ENCODE measurements at regions not wholly inside any gene's neighbourhood (a gene's known extent, or its start where the extent isn't known, plus 50 kb on each side); places are given as distances from the start of the nearest gene placed in this dataset.

- no TSS peak for BruUV-seq (replicated peaks)
- H2AK9ac ChIP-seq (replicated peaks; ENCODE audit: low read depth, low read length, poor library complexity), result no peak overlapping the region
- H3K9me1 ChIP-seq (ENCODE audit: insufficient read depth, low read length), result no peaks in the 10 kb centered on the region
- 0 out of 2 replicates have a peak overlapping the region, but pooled peaks have one; percentile 33 for H3K4ac ChIP-seq (ENCODE audit: low read depth, low read length)
- H3K9ac ChIP-seq (ENCODE audit: low read depth, low read length), result no peak overlapping the region
- H3K36me3 ChIP-seq (ENCODE audit: control insufficient read depth, insufficient read depth, low read length), result no peaks in the 10 kb centered on the region
- H3K4me2 ChIP-seq (ENCODE audit: low read depth, low read length), result no peak overlapping the region
- peaks cover 4 to 13% of the 10 kb centered on the region in 2 experiments; a peak in 2 of 4 replicates for H3K79me1 ChIP-seq (ENCODE audit: low read depth in 1 of 2, low read length in 2 of 2)
- WGBS, 2 experiments (ENCODE audit: extremely low coverage in 2 of 2, insufficient read length in 1 of 2), result 67% methylated on average over 1 of the region's 3 CpGs; no CpG with 5 or more reads in 1 of the 2 experiments
- no peak for TF ChIP-seq RFX5 (IDR thresholded peaks at IDR 0.05; ENCODE audit: low read depth, low read length)
- no peak for TF ChIP-seq RCOR1 (IDR thresholded peaks at IDR 0.05; ENCODE audit: insufficient replicate concordance, low read length)
- no peak for TF ChIP-seq USF2 (IDR thresholded peaks at IDR 0.05; ENCODE audit: low read depth, low read length)
- TF ChIP-seq NFE2L2 (IDR thresholded peaks at IDR 0.05; ENCODE audit: low read depth, low read length), result no peak
- TF ChIP-seq POLR2A (IDR thresholded peaks at IDR 0.05; ENCODE audit: low read depth, low read length), result no peak
- no peak for TF ChIP-seq CTCF (conservative IDR thresholded peaks at IDR 0.05; ENCODE audit: low read depth, low read length)
- TF ChIP-seq RAD21 (IDR thresholded peaks at IDR 0.05; ENCODE audit: low read length), result no peak
- no peak for TF ChIP-seq MXI1 (IDR thresholded peaks at IDR 0.05; ENCODE audit: borderline replicate concordance, low read depth, low read length)
- TF ChIP-seq BHLHE40 (IDR thresholded peaks at IDR 0.05; ENCODE audit: low read depth, low read length), result no peak
- no peak for TF ChIP-seq SMC3 (IDR thresholded peaks at IDR 0.05; ENCODE audit: low read depth, low read length)
- TF ChIP-seq CHD1 (IDR thresholded peaks at IDR 0.05; ENCODE audit: low read depth, low read length), result no peak
- TF ChIP-seq CEBPB (IDR thresholded peaks at IDR 0.05; ENCODE audit: low read depth, low read length), result no peak
- H4K5ac ChIP-seq (ENCODE audit: low read depth, low read length), result no peak overlapping the region
- H2BK20ac ChIP-seq (ENCODE audit: low read depth, low read length), result 0 out of 2 replicates have a peak overlapping the region, but pooled peaks have one; percentile 3
- no peaks in the 10 kb centered on the region for H3K27me3 ChIP-seq (ENCODE audit: control insufficient read depth, insufficient read depth, low read length)
- ChIA-PET CTCF (no interaction called here), POLR2A (ENCODE audit: unreplicated experiment) (no interaction called here)
- H2BK5ac ChIP-seq (ENCODE audit: low read depth, low read length, poor library complexity, severe bottlenecking), result no peak overlapping the region
- peaks cover 7% of the 10 kb centered on the region; the same call in 1 of the 2 replicates for H3K4me1 ChIP-seq (ENCODE audit: control insufficient read depth, insufficient read depth, low read length)
- H4K8ac ChIP-seq (ENCODE audit: low read depth in 2 of 2, low read length in 2 of 2), result no peak overlapping the region
- H3K9me3 ChIP-seq (ENCODE audit: control insufficient read depth, insufficient read depth, low read length), result no peaks in the 10 kb centered on the region
- H3K23ac ChIP-seq (ENCODE audit: low read depth, low read length), result no peak overlapping the region
- DNase-seq (no peak), ATAC-seq (ENCODE audit: low read depth) (no peak)
- no peak overlapping the region; the same call in 1 of the 2 replicates for H3K18ac ChIP-seq (ENCODE audit: low read depth, low read length)
- no peak overlapping the region for H3K27ac ChIP-seq (ENCODE audit: insufficient read depth, low read length)
- no peak overlapping the region for H2BK15ac ChIP-seq (ENCODE audit: low read depth, low read length)
- dilution Hi-C loops (cut with HindIII; ENCODE audit: low sequenced_read_pairs, unreplicated experiment), result no loop called here
- H2AFZ ChIP-seq (replicated peaks; ENCODE audit: low read length, poor library complexity), result no peak overlapping the region
- H2AK5ac ChIP-seq (ENCODE audit: low read depth, low read length), result no peak overlapping the region; the same call in 1 of the 2 replicates
- no peaks in the 10 kb centered on the region for H4K20me1 ChIP-seq (ENCODE audit: insufficient read depth, low read length)
- in situ Hi-C loops (cut with MboI; ENCODE audit: low sequenced_read_pairs), result no loop called here
- no peak overlapping the region for H3K14ac ChIP-seq (replicated peaks; ENCODE audit: low read depth, low read length)
- intact Hi-C loops (cut with micrococcal nuclease), result no loop called here
- no peak overlapping the region for H3K56ac ChIP-seq (ENCODE audit: extremely low read depth, insufficient read depth, low read length)
- peak overlapping the region; percentile 14; the same call in 1 of the 2 replicates for H2BK120ac ChIP-seq (ENCODE audit: low read depth, low read length)
- H3K4me3 ChIP-seq (ENCODE audit: insufficient read depth, low read depth, low read length), result no peak overlapping the region
- H4K91ac ChIP-seq (ENCODE audit: insufficient read depth, low read depth, low read length), result no peak overlapping the region
These were observed 516.1 kb upstream of the DIPK2B start for GRCh38 chrX:45716750-45717149.

All from IMR-90 (cell line).